Hepatocyte (in vitro differentiated cells): ENCODE measurements at regions not wholly inside any gene's neighbourhood (a gene's known extent, or its start where the extent isn't known, plus 50 kb on each side); places are given as distances from the start of the nearest gene placed in this dataset.

Experiments used
- CTCF ChIP-seq: fragments of 200-600 bp; sonication (generic); IDR thresholded peaks from 2 replicates; pipeline ENCODE4 v1.5.1; 2016; ENCODE audit warnings: antibody characterized with exemption, mild to moderate bottlenecking; ENCODE audit not compliant: poor library complexity
- EZH2 ChIP-seq: fragments of 200-600 bp; sonication (generic); IDR thresholded peaks from 2 replicates; pipeline ENCODE4 v1.6.1; 2016; ENCODE audit warnings: antibody characterized with exemption, mild to moderate bottlenecking, borderline replicate concordance

GRCh38 chr4:155512817-155513216, 136.1 kb upstream of the MAP9 start:
- TF ChIP-seq CTCF (no peak), EZH2 (no peak)
